GM18870 (cell line): ENCODE measurements at regions not wholly inside any gene's neighbourhood (a gene's known extent, or its start where the extent isn't known, plus 50 kb on each side); places are given as distances from the start of the nearest gene placed in this dataset.
"Not testable (repeated sequence)": the region's sequence is repeated elsewhere in the genome, so short reads cannot be mapped to it uniquely, and the experiment has no call there.

Experiments used
- ATAC-seq: cut with Tn5 transposase; IDR thresholded peaks from one replicate; pipeline ENCODE4 v1.9.1; 2021; ENCODE audit warnings: moderate library complexity; ENCODE audit not compliant: unreplicated experiment

- ATAC-seq = no peak
Measured at GRCh38 chr4:66014146-66014765, 344.0 kb upstream of the EPHA5 start.

GRCh38 chr4:66000510-66001117 is 330.3 kb upstream of the EPHA5 start:
- no peak for ATAC-seq

- no peak for ATAC-seq
Measured at GRCh38 chr4:65999518-65999871, 329.2 kb upstream of the EPHA5 start.

- ATAC-seq = not testable (repeated sequence)
Measured at GRCh38 chr4:65998807-65999517, 328.7 kb upstream of the EPHA5 start.

- no peak for ATAC-seq
Measured at GRCh38 chr4:65983061-65983460, 312.8 kb upstream of the EPHA5 start.

- ATAC-seq = no peak
Measured at GRCh38 chr4:65976287-65976686, 306.0 kb upstream of the EPHA5 start.

- ATAC-seq = no peak
Measured at GRCh38 chr4:65973186-65973585, 302.9 kb upstream of the EPHA5 start.

GRCh38 chr4:65971686-65972085 is 301.4 kb upstream of the EPHA5 start:
- no peak for ATAC-seq

GRCh38 chr4:65968831-65969558 is 298.7 kb upstream of the EPHA5 start:
- no peak for ATAC-seq

GRCh38 chr4:65960751-65961150 is 290.5 kb upstream of the EPHA5 start:
- no peak for ATAC-seq

GRCh38 chr4:65954416-65954815 is 284.1 kb upstream of the EPHA5 start:
- ATAC-seq = no peak

GRCh38 chr4:65951177-65951576 is 280.9 kb upstream of the EPHA5 start:
- ATAC-seq = no peak

- ATAC-seq = no peak
Measured at GRCh38 chr4:65943076-65943475, 272.8 kb upstream of the EPHA5 start.

GRCh38 chr4:65924843-65925242 is 254.6 kb upstream of the EPHA5 start:
- ATAC-seq = no peak

- ATAC-seq = no peak
Measured at GRCh38 chr4:65923616-65924015, 253.3 kb upstream of the EPHA5 start.

GRCh38 chr4:65921180-65921579 is 250.9 kb upstream of the EPHA5 start:
- ATAC-seq = no peak

- no peak for ATAC-seq
Measured at GRCh38 chr4:65918872-65919271, 248.6 kb upstream of the EPHA5 start.

GRCh38 chr4:65918212-65918611 is 247.9 kb upstream of the EPHA5 start:
- ATAC-seq = no peak

GRCh38 chr4:65917486-65917885 is 247.2 kb upstream of the EPHA5 start:
- no peak for ATAC-seq

GRCh38 chr4:65911720-65912119 is 241.4 kb upstream of the EPHA5 start:
- no peak for ATAC-seq

GRCh38 chr4:65893957-65894755 is 223.9 kb upstream of the EPHA5 start:
- no peak for ATAC-seq
